ENCODE measurements at regions not wholly inside any gene's neighbourhood (a gene's known extent, or its start where the extent isn't known, plus 50 kb on each side); places are given as distances from the start of the nearest gene placed in this dataset.

DNA sequence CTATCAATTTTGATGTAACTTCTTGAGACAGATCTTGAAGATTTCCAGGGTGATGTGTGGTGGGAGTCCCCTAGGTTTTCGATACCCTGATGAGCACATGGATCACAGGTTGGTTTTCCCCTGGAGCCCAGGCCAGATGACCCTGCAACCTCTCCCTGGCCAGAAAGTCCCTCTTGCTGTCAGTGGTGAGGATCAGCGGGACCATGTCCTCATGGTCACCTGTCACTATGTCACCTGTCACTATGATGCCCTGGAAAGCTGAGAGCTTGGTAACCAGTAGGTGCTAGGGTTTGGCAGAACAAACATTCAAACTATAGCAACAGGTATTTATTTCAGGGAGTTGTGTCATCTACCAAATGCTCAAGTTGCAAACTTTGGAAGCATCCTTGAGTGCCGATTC lies 197.9 kb downstream of the ARHGAP12 start:
- Mint-ChIP-seq H3K27me3 (ENCODE audit: unreplicated experiment) (no peaks in the 10 kb centered on the region), H3K9me3 (ENCODE audit: unreplicated experiment) (peaks cover 10% of the 10 kb centered on the region), H3K4me1 (ENCODE audit: low read depth, unreplicated experiment) (peaks cover 3% of the 10 kb centered on the region), H3K36me3 (ENCODE audit: unreplicated experiment) (peaks cover 11% of the 10 kb centered on the region), H3K27ac (ENCODE audit: unreplicated experiment) (no peak overlapping the region), H3K4me3 (ENCODE audit: unreplicated experiment) (no peak overlapping the region)
- no peak for DNase-seq
- TF ChIP-seq, protein P1, sequence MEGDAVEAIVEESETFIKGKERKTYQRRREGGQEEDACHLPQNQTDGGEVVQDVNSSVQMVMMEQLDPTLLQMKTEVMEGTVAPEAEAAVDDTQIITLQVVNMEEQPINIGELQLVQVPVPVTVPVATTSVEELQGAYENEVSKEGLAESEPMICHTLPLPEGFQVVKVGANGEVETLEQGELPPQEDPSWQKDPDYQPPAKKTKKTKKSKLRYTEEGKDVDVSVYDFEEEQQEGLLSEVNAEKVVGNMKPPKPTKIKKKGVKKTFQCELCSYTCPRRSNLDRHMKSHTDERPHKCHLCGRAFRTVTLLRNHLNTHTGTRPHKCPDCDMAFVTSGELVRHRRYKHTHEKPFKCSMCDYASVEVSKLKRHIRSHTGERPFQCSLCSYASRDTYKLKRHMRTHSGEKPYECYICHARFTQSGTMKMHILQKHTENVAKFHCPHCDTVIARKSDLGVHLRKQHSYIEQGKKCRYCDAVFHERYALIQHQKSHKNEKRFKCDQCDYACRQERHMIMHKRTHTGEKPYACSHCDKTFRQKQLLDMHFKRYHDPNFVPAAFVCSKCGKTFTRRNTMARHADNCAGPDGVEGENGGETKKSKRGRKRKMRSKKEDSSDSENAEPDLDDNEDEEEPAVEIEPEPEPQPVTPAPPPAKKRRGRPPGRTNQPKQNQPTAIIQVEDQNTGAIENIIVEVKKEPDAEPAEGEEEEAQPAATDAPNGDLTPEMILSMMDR (IDR thresholded peaks at IDR 0.05; ENCODE audit: partially characterized antibody, unreplicated experiment): no peak

DNA sequence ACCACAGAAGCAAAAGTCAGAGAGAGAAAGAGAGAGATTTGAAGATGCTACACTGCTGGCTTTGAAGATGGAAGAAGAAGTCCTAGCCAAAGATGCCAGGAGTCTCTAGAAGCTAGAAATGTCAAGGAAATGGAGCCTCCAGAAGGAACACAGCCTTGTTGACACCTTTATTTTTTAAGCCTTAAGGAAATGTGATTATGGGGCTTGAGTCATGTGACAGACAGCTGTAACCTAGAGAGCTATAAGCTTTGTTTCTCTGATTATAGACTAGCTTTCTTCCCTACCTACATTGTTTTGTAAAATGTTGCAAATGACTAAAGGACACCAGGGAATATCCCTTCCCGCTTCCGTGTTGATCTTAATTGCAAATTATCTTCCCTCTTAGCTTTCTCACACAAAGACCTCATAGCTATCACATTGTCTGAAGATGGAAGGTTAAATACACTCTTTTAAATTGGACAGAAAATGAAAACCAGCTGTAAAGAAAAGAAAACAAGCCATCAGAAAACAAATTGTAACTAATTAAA lies 199.9 kb downstream of the ARHGAP12 start:
- H3K9me3 Mint-ChIP-seq (ENCODE audit: unreplicated experiment): peaks cover 6% of the 10 kb centered on the region
- peak overlapping the region; percentile 30 for H3K27ac Mint-ChIP-seq (ENCODE audit: unreplicated experiment)
- DNase-seq: no peak
- peaks cover 3% of the 10 kb centered on the region for H3K4me1 Mint-ChIP-seq (ENCODE audit: low read depth, unreplicated experiment)
- peaks cover 20% of the 10 kb centered on the region for H3K36me3 Mint-ChIP-seq (ENCODE audit: unreplicated experiment)
- peaks cover 4% of the 10 kb centered on the region for H3K27me3 Mint-ChIP-seq (ENCODE audit: unreplicated experiment)
- H3K4me3 Mint-ChIP-seq (ENCODE audit: unreplicated experiment): no peak overlapping the region
- TF ChIP-seq, protein P1 (IDR thresholded peaks at IDR 0.05; ENCODE audit: partially characterized antibody, unreplicated experiment): no peak

DNA sequence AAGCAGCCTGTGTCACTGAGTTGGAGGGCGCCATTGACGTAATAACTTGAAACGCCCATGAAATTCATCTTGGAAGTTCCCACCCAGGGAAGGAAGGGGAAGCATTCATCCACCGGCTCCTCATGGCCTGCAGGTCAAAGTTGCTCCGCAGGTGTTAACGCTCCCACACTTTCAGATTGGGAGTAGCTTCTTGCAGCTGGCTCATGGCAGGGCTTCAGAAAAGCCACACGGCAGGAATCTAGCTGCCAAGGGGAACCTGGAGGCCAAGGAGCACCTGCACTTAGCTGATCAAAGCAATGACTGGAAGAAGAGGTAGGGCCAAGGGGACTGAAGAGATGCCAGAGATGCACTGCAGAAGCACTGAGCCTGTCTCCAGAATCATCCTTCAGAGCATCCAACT lies 203.2 kb downstream of the ARHGAP12 start:
- Mint-ChIP-seq H3K36me3 (ENCODE audit: unreplicated experiment) (peaks cover 20% of the 10 kb centered on the region), H3K4me3 (ENCODE audit: unreplicated experiment) (no peak overlapping the region), H3K27me3 (ENCODE audit: unreplicated experiment) (peaks cover 4% of the 10 kb centered on the region), H3K27ac (ENCODE audit: unreplicated experiment) (no peak overlapping the region), H3K4me1 (ENCODE audit: low read depth, unreplicated experiment) (peaks cover 3% of the 10 kb centered on the region), H3K9me3 (ENCODE audit: unreplicated experiment) (peaks cover 4% of the 10 kb centered on the region)
- no peak for DNase-seq
- TF ChIP-seq, protein P1 (IDR thresholded peaks at IDR 0.05; ENCODE audit: partially characterized antibody, unreplicated experiment): no peak

DNA sequence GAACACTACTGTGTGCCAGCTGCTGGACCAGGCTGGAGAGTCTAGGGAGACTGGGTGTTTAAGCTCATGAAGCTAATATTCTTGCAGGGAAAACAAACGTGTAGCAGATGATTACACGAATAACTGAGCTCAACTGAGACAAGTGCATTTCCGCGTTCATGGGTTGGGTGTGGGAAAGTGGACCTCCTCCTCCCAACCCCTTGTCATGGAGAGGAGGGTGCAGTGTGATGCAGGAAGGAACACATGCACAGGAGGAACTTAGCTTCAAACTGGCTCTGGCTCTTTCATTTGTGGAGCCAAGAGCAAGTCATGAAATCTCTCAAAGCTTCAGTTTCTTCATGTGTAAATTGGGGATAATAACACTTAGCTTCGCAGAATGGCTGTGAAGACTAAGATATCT lies 204.3 kb downstream of the ARHGAP12 start:
- H3K4me1 Mint-ChIP-seq (ENCODE audit: low read depth, unreplicated experiment): peaks cover 3% of the 10 kb centered on the region
- H3K36me3 Mint-ChIP-seq (ENCODE audit: unreplicated experiment): peaks cover 28% of the 10 kb centered on the region
- H3K27me3 Mint-ChIP-seq (ENCODE audit: unreplicated experiment): peaks cover 4% of the 10 kb centered on the region
- no peak for DNase-seq
- no peak overlapping the region for H3K4me3 Mint-ChIP-seq (ENCODE audit: unreplicated experiment)
- H3K9me3 Mint-ChIP-seq (ENCODE audit: unreplicated experiment): peaks cover 4% of the 10 kb centered on the region
- TF ChIP-seq, protein P1 (IDR thresholded peaks at IDR 0.05; ENCODE audit: partially characterized antibody, unreplicated experiment): no peak
- H3K27ac Mint-ChIP-seq (ENCODE audit: unreplicated experiment): no peak overlapping the region

DNA sequence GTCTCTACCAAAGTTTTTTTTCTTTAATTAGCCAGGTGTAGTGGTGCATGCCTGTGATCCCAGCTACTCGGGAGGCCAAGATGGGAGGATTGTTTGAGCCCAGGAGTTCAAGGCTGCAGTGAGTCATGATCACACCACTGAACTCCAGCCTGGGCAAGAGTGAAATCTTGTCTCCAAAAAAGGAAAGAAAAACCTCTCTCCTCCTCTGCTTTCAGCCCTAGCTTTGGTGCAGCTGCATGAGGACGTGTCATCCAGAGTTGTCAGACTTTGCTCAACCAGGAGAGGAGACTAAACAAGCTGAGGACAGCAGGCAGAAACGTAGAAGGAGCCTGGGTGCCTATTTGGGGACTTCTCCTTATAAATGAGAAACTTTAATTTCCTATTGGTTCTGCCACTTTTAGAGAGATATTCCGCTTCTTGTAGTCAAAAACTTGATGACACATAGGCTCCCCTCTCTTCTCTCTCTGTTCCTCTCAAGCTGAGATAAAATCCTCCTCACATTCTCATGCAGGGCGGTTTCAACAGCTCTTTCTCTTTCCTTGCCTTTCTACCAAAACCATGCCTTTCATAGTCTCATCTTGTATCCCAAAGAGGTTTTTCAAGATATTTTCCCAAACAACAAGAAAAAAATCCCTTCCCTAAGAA lies 205.4 kb downstream of the ARHGAP12 start:
- Mint-ChIP-seq H3K27me3 (ENCODE audit: unreplicated experiment) (peaks cover 4% of the 10 kb centered on the region), H3K4me1 (ENCODE audit: low read depth, unreplicated experiment) (no peaks in the 10 kb centered on the region), H3K9me3 (ENCODE audit: unreplicated experiment) (peaks cover 4% of the 10 kb centered on the region), H3K27ac (ENCODE audit: unreplicated experiment) (no peak overlapping the region), H3K4me3 (ENCODE audit: unreplicated experiment) (no peak overlapping the region), H3K36me3 (ENCODE audit: unreplicated experiment) (peaks cover 28% of the 10 kb centered on the region)
- DNase-seq: no peak
- TF ChIP-seq, protein P1 (IDR thresholded peaks at IDR 0.05; ENCODE audit: partially characterized antibody, unreplicated experiment): no peak

Data from glutamatergic neuron (in vitro differentiated cells).